ENCODE measurements at regions not wholly inside any gene's neighbourhood (a gene's known extent, or its start where the extent isn't known, plus 50 kb on each side); places are given as distances from the start of the nearest gene placed in this dataset.

GRCh38 chr1:55962472-55962871 is 616.9 kb downstream of the PLPP3 start:
- Mint-ChIP-seq H3K4me1 (ENCODE audit: low read depth, unreplicated experiment) (no peaks in the 10 kb centered on the region), H3K9me3 (ENCODE audit: low read depth, unreplicated experiment) (peaks cover 2% of the 10 kb centered on the region), H3K4me3 (ENCODE audit: low read depth, unreplicated experiment) (no peak overlapping the region), H3K27ac (ENCODE audit: unreplicated experiment) (no peak overlapping the region), H3K27me3 (ENCODE audit: unreplicated experiment) (no peaks in the 10 kb centered on the region), H3K36me3 (ENCODE audit: insufficient read depth, unreplicated experiment) (no peaks in the 10 kb centered on the region)
- no peak for DNase-seq
- no TSS peak for BruUV-seq (replicated peaks)
- TF ChIP-seq CTCF (IDR thresholded peaks at IDR 0.05; ENCODE audit: unreplicated experiment) = no peak
- CTCF ChIA-PET = no interaction called here
- intact Hi-C loops (cut with micrococcal nuclease; ENCODE audit: unreplicated experiment) = no loop called here

- H3K4me1 Mint-ChIP-seq (ENCODE audit: low read depth, unreplicated experiment) = no peaks in the 10 kb centered on the region
- H3K4me3 Mint-ChIP-seq (ENCODE audit: low read depth, unreplicated experiment) = no peak overlapping the region
- intact Hi-C loops (cut with micrococcal nuclease; ENCODE audit: unreplicated experiment) = no loop called here
- H3K36me3 Mint-ChIP-seq (ENCODE audit: insufficient read depth, unreplicated experiment) = no peaks in the 10 kb centered on the region
- no peaks in the 10 kb centered on the region for H3K27me3 Mint-ChIP-seq (ENCODE audit: unreplicated experiment)
- peaks cover 3% of the 10 kb centered on the region for H3K9me3 Mint-ChIP-seq (ENCODE audit: low read depth, unreplicated experiment)
- no peak for DNase-seq
- TF ChIP-seq CTCF (IDR thresholded peaks at IDR 0.05; ENCODE audit: unreplicated experiment) = no peak
- CTCF ChIA-PET = interaction anchor here (0.6 kb wide), 1 partner anchor 627 kb away, joined by 5 read pairs; no protein-coding TSS in a partner anchor
- H3K27ac Mint-ChIP-seq (ENCODE audit: unreplicated experiment) = no peak overlapping the region
- BruUV-seq (replicated peaks) = no TSS peak
Measured at GRCh38 chr1:55959136-55959548, 620.2 kb downstream of the PLPP3 start.

- H3K36me3 Mint-ChIP-seq (ENCODE audit: insufficient read depth, unreplicated experiment) = no peaks in the 10 kb centered on the region
- DNase-seq = no peak
Measured at GRCh38 chr1:55958498-55958897, 620.9 kb downstream of the PLPP3 start.

GRCh38 chr1:55957276-55957675 is 622.1 kb downstream of the PLPP3 start:
- BruUV-seq (replicated peaks) = no TSS peak
- H3K4me1 Mint-ChIP-seq (ENCODE audit: low read depth, unreplicated experiment) = no peaks in the 10 kb centered on the region
- no peak overlapping the region for H3K4me3 Mint-ChIP-seq (ENCODE audit: low read depth, unreplicated experiment)
- CTCF ChIA-PET = no interaction called here
- intact Hi-C loops (cut with micrococcal nuclease; ENCODE audit: unreplicated experiment) = no loop called here
- H3K27ac Mint-ChIP-seq (ENCODE audit: unreplicated experiment) = no peak overlapping the region
- H3K36me3 Mint-ChIP-seq (ENCODE audit: insufficient read depth, unreplicated experiment) = no peaks in the 10 kb centered on the region
- no peaks in the 10 kb centered on the region for H3K27me3 Mint-ChIP-seq (ENCODE audit: unreplicated experiment)
- no peak for DNase-seq
- peaks cover 3% of the 10 kb centered on the region for H3K9me3 Mint-ChIP-seq (ENCODE audit: low read depth, unreplicated experiment)
- no peak for TF ChIP-seq CTCF (IDR thresholded peaks at IDR 0.05; ENCODE audit: unreplicated experiment)

More at GRCh38 chr1:55958498-55958897, 620.9 kb downstream of the PLPP3 start:
- BruUV-seq (replicated peaks) = no TSS peak
- intact Hi-C loops (cut with micrococcal nuclease; ENCODE audit: unreplicated experiment) = no loop called here
- H3K9me3 Mint-ChIP-seq (ENCODE audit: low read depth, unreplicated experiment) = peaks cover 3% of the 10 kb centered on the region
- TF ChIP-seq CTCF (IDR thresholded peaks at IDR 0.05; ENCODE audit: unreplicated experiment) = no peak
- no peak overlapping the region for H3K27ac Mint-ChIP-seq (ENCODE audit: unreplicated experiment)
- H3K4me1 Mint-ChIP-seq (ENCODE audit: low read depth, unreplicated experiment) = no peaks in the 10 kb centered on the region
- CTCF ChIA-PET = no interaction called here
- no peak overlapping the region for H3K4me3 Mint-ChIP-seq (ENCODE audit: low read depth, unreplicated experiment)
- H3K27me3 Mint-ChIP-seq (ENCODE audit: unreplicated experiment) = no peaks in the 10 kb centered on the region

Measured in Calu3 (cell line).